ENCODE measurements at regions not wholly inside any gene's neighbourhood (a gene's known extent, or its start where the extent isn't known, plus 50 kb on each side); places are given as distances from the start of the nearest gene placed in this dataset.

GRCh38 chr6:125554456-125554855 lies 195.0 kb upstream of the HEY2 start:
- Histone ChIP-seq H3K9ac (ENCODE audit: low read length) (no peak overlapping the region), H3K36me3 (ENCODE audit: low read length) (no peaks in the 10 kb centered on the region), H3K4me3 (ENCODE audit: insufficient read depth, low read length, poor library complexity, severe bottlenecking) (no peak overlapping the region), H3K27me3 (ENCODE audit: low read length) (no peaks in the 10 kb centered on the region), H3F3A (ENCODE audit: insufficient read depth) (no peaks in the 10 kb centered on the region), H3K79me2 (ENCODE audit: insufficient read depth, low read length) (no peaks in the 10 kb centered on the region), H3K27ac (ENCODE audit: low read depth, low read length) (no peak overlapping the region), H3K9me3 (ENCODE audit: insufficient read depth, low read length) (no peaks in the 10 kb centered on the region), H2AFZ (ENCODE audit: low read depth, low read length, severe bottlenecking) (no peak overlapping the region), H3K4me2 (ENCODE audit: low read depth, low read length, poor library complexity, severe bottlenecking) (no peak overlapping the region), H4K20me1 (ENCODE audit: low read depth, low read length) (no peaks in the 10 kb centered on the region), H3K9me2 (replicated peaks; ENCODE audit: insufficient read depth, low read length) (no peaks in the 10 kb centered on the region)
- TF ChIP-seq CTCF (IDR thresholded peaks at IDR 0.05; ENCODE audit: insufficient read depth, low read length, poor library complexity, severe bottlenecking) (no peak), EZH2phosphoT487 (conservative IDR thresholded peaks at IDR 0.05; ENCODE audit: low read length) (no peak)

- no peak overlapping the region for H3K27ac ChIP-seq (ENCODE audit: low read depth, low read length)
- H3K9ac ChIP-seq (ENCODE audit: low read length): no peak overlapping the region
- no peaks in the 10 kb centered on the region for H3F3A ChIP-seq (ENCODE audit: insufficient read depth)
- H3K4me3 ChIP-seq (ENCODE audit: insufficient read depth, low read length, poor library complexity, severe bottlenecking): no peak overlapping the region
- H3K9me3 ChIP-seq (ENCODE audit: insufficient read depth, low read length): no peaks in the 10 kb centered on the region
- no peaks in the 10 kb centered on the region for H3K9me2 ChIP-seq (replicated peaks; ENCODE audit: insufficient read depth, low read length)
- H3K27me3 ChIP-seq (ENCODE audit: low read length): no peaks in the 10 kb centered on the region
- no peak overlapping the region for H2AFZ ChIP-seq (ENCODE audit: low read depth, low read length, severe bottlenecking)
- H3K36me3 ChIP-seq (ENCODE audit: low read length): no peaks in the 10 kb centered on the region
- no peak overlapping the region for H3K4me2 ChIP-seq (ENCODE audit: low read depth, low read length, poor library complexity, severe bottlenecking)
- H3K79me2 ChIP-seq (ENCODE audit: insufficient read depth, low read length): no peaks in the 10 kb centered on the region
- H4K20me1 ChIP-seq (ENCODE audit: low read depth, low read length): no peaks in the 10 kb centered on the region
- TF ChIP-seq EZH2phosphoT487 (conservative IDR thresholded peaks at IDR 0.05; ENCODE audit: low read length) (no peak), CTCF (IDR thresholded peaks at IDR 0.05; ENCODE audit: insufficient read depth, low read length, poor library complexity, severe bottlenecking) (no peak)
Measured at GRCh38 chr6:125558241-125558843, 191.1 kb upstream of the HEY2 start.

- Histone ChIP-seq H3K36me3 (ENCODE audit: low read length) (no peaks in the 10 kb centered on the region), H4K20me1 (ENCODE audit: low read depth, low read length) (no peaks in the 10 kb centered on the region), H3K27me3 (ENCODE audit: low read length) (no peaks in the 10 kb centered on the region), H3K9me3 (ENCODE audit: insufficient read depth, low read length) (no peaks in the 10 kb centered on the region), H3K4me3 (ENCODE audit: insufficient read depth, low read length, poor library complexity, severe bottlenecking) (no peak overlapping the region), H3K4me2 (ENCODE audit: low read depth, low read length, poor library complexity, severe bottlenecking) (no peak overlapping the region), H3F3A (ENCODE audit: insufficient read depth) (no peaks in the 10 kb centered on the region), H3K79me2 (ENCODE audit: insufficient read depth, low read length) (no peaks in the 10 kb centered on the region), H3K9me2 (replicated peaks; ENCODE audit: insufficient read depth, low read length) (no peaks in the 10 kb centered on the region), H3K9ac (ENCODE audit: low read length) (no peak overlapping the region), H3K27ac (ENCODE audit: low read depth, low read length) (no peak overlapping the region), H2AFZ (ENCODE audit: low read depth, low read length, severe bottlenecking) (no peak overlapping the region)
- no peak for TF ChIP-seq CTCF (IDR thresholded peaks at IDR 0.05; ENCODE audit: insufficient read depth, low read length, poor library complexity, severe bottlenecking)
Measured at GRCh38 chr6:125558907-125559306, 190.5 kb upstream of the HEY2 start.

Data from SU-DHL-6 (cell line).